ENCODE measurements at regions not wholly inside any gene's neighbourhood (a gene's known extent, or its start where the extent isn't known, plus 50 kb on each side); places are given as distances from the start of the nearest gene placed in this dataset.

- Histone ChIP-seq H3K4me3 (ENCODE audit: low read length) (no peak overlapping the region), H3K36me3 (replicated peaks; ENCODE audit: low read depth, low read length) (no peaks in the 10 kb centered on the region), H3K79me2 (ENCODE audit: low read length) (no peaks in the 10 kb centered on the region), H3K27ac (ENCODE audit: low read length) (no peak overlapping the region), H2AFZ (ENCODE audit: low read depth, low read length) (no peak overlapping the region), H3K9me3 (ENCODE audit: insufficient read depth, low read length) (no peaks in the 10 kb centered on the region), H3K9ac (ENCODE audit: low read length) (no peak overlapping the region), H3K27me3 (ENCODE audit: low read depth, low read length) (no peaks in the 10 kb centered on the region), H3K4me2 (ENCODE audit: low read length) (no peak overlapping the region), H4K20me1 (ENCODE audit: insufficient read depth, low read length) (no peaks in the 10 kb centered on the region), H3K4me1 (ENCODE audit: low read length) (no peaks in the 10 kb centered on the region)
- no peak for TF ChIP-seq CTCF (IDR thresholded peaks at IDR 0.05; ENCODE audit: low read depth, low read length)
Observed at GRCh38 chr7:153152801-153153422, 393.4 kb downstream of the ACTR3B start.

- no peaks in the 10 kb centered on the region for H3K79me2 ChIP-seq (ENCODE audit: low read length)
- no peaks in the 10 kb centered on the region for H3K36me3 ChIP-seq (replicated peaks; ENCODE audit: low read depth, low read length)
- no peak overlapping the region for H3K27ac ChIP-seq (ENCODE audit: low read length)
- no peak overlapping the region for H2AFZ ChIP-seq (ENCODE audit: low read depth, low read length)
- no peak overlapping the region for H3K9ac ChIP-seq (ENCODE audit: low read length)
- H3K27me3 ChIP-seq (ENCODE audit: low read depth, low read length), result no peaks in the 10 kb centered on the region
- H4K20me1 ChIP-seq (ENCODE audit: insufficient read depth, low read length), result no peaks in the 10 kb centered on the region
- no peaks in the 10 kb centered on the region for H3K9me3 ChIP-seq (ENCODE audit: insufficient read depth, low read length)
- H3K4me2 ChIP-seq (ENCODE audit: low read length), result no peak overlapping the region
- H3K4me1 ChIP-seq (ENCODE audit: low read length), result peaks cover 9% of the 10 kb centered on the region; the same call in 1 of the 2 replicates
- TF ChIP-seq EZH2phosphoT487 (IDR thresholded peaks at IDR 0.05; ENCODE audit: low read depth) (no peak), CTCF (IDR thresholded peaks at IDR 0.05; ENCODE audit: low read depth, low read length) (no peak)
- H3K4me3 ChIP-seq (ENCODE audit: low read length), result no peak overlapping the region
Observed at GRCh38 chr7:153158149-153158548, 398.6 kb downstream of the ACTR3B start.

- no peaks in the 10 kb centered on the region for H4K20me1 ChIP-seq (ENCODE audit: insufficient read depth, low read length)
- no peak for TF ChIP-seq EZH2phosphoT487 (IDR thresholded peaks at IDR 0.05; ENCODE audit: low read depth)
- TF ChIP-seq CTCF (IDR thresholded peaks at IDR 0.05; ENCODE audit: low read depth, low read length), result no peak
- no peaks in the 10 kb centered on the region for H3K79me2 ChIP-seq (ENCODE audit: low read length)
- H3K4me1 ChIP-seq (ENCODE audit: low read length), result no peaks in the 10 kb centered on the region
- H2AFZ ChIP-seq (ENCODE audit: low read depth, low read length), result no peak overlapping the region
- no peak overlapping the region for H3K4me3 ChIP-seq (ENCODE audit: low read length)
- H3K4me2 ChIP-seq (ENCODE audit: low read length), result no peak overlapping the region
- no peak overlapping the region for H3K27ac ChIP-seq (ENCODE audit: low read length)
- no peak overlapping the region for H3K9ac ChIP-seq (ENCODE audit: low read length)
- no peaks in the 10 kb centered on the region for H3K36me3 ChIP-seq (replicated peaks; ENCODE audit: low read depth, low read length)
- no peaks in the 10 kb centered on the region for H3K9me3 ChIP-seq (ENCODE audit: insufficient read depth, low read length)
- H3K27me3 ChIP-seq (ENCODE audit: low read depth, low read length), result no peaks in the 10 kb centered on the region
Observed at GRCh38 chr7:153170287-153170686, 410.7 kb downstream of the ACTR3B start.

GRCh38 chr7:153185936-153186335, 426.4 kb downstream of the ACTR3B start:
- Histone ChIP-seq H3K27ac (ENCODE audit: low read length) (no peak overlapping the region), H4K20me1 (ENCODE audit: insufficient read depth, low read length) (no peaks in the 10 kb centered on the region), H3K79me2 (ENCODE audit: low read length) (no peaks in the 10 kb centered on the region), H3K4me2 (ENCODE audit: low read length) (no peak overlapping the region), H3K4me1 (ENCODE audit: low read length) (no peaks in the 10 kb centered on the region), H3K4me3 (ENCODE audit: low read length) (no peak overlapping the region), H3K27me3 (ENCODE audit: low read depth, low read length) (no peaks in the 10 kb centered on the region), H3K36me3 (replicated peaks; ENCODE audit: low read depth, low read length) (no peaks in the 10 kb centered on the region), H3K9me3 (ENCODE audit: insufficient read depth, low read length) (no peaks in the 10 kb centered on the region), H2AFZ (ENCODE audit: low read depth, low read length) (no peak overlapping the region), H3K9ac (ENCODE audit: low read length) (no peak overlapping the region)
- no peak for TF ChIP-seq EZH2phosphoT487 (IDR thresholded peaks at IDR 0.05; ENCODE audit: low read depth)
- TF ChIP-seq CTCF (IDR thresholded peaks at IDR 0.05; ENCODE audit: low read depth, low read length), result no peak
